Gastroesophageal sphincter (tissue), 3 donors: ENCODE measurements at regions not wholly inside any gene's neighbourhood (a gene's known extent, or its start where the extent isn't known, plus 50 kb on each side); places are given as distances from the start of the nearest gene placed in this dataset.

Source experiments
- EP300 ChIP-seq: sonication (generic); formaldehyde crosslinking; IDR thresholded peaks from one replicate; pipeline ENCODE4 v1.6.1; 2017; ENCODE audit warnings: antibody characterized with exemption, mild to moderate bottlenecking
- POLR2A ChIP-seq, 2 donors: fragments of 450-650 bp; IDR thresholded peaks; one replicate each; pipeline ENCODE4 v1.6.1; 2017; ENCODE audit warnings: antibody characterized with exemption in 2 of 2, mild to moderate bottlenecking in 2 of 2, moderate library complexity in 1 of 2
- POLR2AphosphoS5 ChIP-seq: sonication (generic); formaldehyde crosslinking; IDR thresholded peaks from one replicate; pipeline ENCODE4 v1.6.1; 2017; ENCODE audit warnings: antibody characterized with exemption
- TF ChIP-seq, protein P1 (sequence below), 4 experiments: fragments of 200-600 bp in 2 of 4; fragments of 450-650 bp in 2 of 4; sonication (generic) in 1 of 4; IDR thresholded peaks; one replicate each; pipeline ENCODE4 v1.5.1; 2017 to 2019; ENCODE audit warnings: antibody characterized with exemption in 4 of 4, mild to moderate bottlenecking in 2 of 4, moderate library complexity in 2 of 4

DNA sequence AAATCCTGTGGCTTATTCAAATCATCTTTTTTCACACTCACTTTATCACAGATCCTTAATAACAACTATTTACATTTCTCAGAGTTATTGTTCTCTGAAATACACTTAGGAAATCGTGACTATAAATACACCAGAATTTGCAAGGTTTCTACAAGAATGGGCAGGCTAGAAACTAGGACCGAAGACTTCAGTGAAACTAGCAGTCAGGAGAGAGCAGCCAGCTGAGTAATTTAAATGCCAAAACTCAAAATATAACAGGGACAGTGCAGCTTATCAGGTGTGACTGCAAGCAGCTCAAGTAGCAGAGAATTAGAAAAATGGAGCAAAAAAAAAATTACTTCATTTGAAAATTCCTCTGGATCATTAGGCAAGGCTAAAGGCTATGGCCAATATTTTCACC, 719.3 kb upstream of the ZNF608 start:
- TF ChIP-seq, protein P1, sequence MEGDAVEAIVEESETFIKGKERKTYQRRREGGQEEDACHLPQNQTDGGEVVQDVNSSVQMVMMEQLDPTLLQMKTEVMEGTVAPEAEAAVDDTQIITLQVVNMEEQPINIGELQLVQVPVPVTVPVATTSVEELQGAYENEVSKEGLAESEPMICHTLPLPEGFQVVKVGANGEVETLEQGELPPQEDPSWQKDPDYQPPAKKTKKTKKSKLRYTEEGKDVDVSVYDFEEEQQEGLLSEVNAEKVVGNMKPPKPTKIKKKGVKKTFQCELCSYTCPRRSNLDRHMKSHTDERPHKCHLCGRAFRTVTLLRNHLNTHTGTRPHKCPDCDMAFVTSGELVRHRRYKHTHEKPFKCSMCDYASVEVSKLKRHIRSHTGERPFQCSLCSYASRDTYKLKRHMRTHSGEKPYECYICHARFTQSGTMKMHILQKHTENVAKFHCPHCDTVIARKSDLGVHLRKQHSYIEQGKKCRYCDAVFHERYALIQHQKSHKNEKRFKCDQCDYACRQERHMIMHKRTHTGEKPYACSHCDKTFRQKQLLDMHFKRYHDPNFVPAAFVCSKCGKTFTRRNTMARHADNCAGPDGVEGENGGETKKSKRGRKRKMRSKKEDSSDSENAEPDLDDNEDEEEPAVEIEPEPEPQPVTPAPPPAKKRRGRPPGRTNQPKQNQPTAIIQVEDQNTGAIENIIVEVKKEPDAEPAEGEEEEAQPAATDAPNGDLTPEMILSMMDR (IDR thresholded peaks at IDR 0.05): no peak
- TF ChIP-seq POLR2A (IDR thresholded peaks at IDR 0.05) (no peak), POLR2AphosphoS5 (no peak), EP300 (no peak)
